Smooth muscle cell (in vitro differentiated cells): ENCODE measurements at regions not wholly inside any gene's neighbourhood (a gene's known extent, or its start where the extent isn't known, plus 50 kb on each side); places are given as distances from the start of the nearest gene placed in this dataset.

ENCODE experiments used
- DNase-seq: peaks from one replicate; lab custom pipeline; 2025; ENCODE audit not compliant: unreplicated experiment; lab: John Stamatoyannopoulos, UW
- H2AFZ ChIP-seq: fragments of 200-600 bp; sonication (generic); 2 replicates; pipeline ENCODE4 v1.6.0; 2016; ENCODE audit warnings: antibody characterized with exemption, low read depth, mild to moderate bottlenecking
- H3F3A ChIP-seq: fragments of 200-600 bp; sonication (generic); 2 replicates; pipeline ENCODE4 v1.6.0; 2017; ENCODE audit warnings: antibody characterized with exemption, low read depth
- H3K27ac ChIP-seq: fragments of 200-600 bp; sonication (generic); 2 replicates; pipeline ENCODE4 v1.5.1; 2016; ENCODE audit warnings: low read depth, mild to moderate bottlenecking
- H3K27me3 ChIP-seq: fragments of 200-600 bp; sonication (generic); 2 replicates; pipeline ENCODE4 v1.6.1; 2016; ENCODE audit warnings: low read depth, mild to moderate bottlenecking
- H3K36me3 ChIP-seq: fragments of 200-600 bp; sonication (generic); 2 replicates; pipeline ENCODE4 v1.5.1; 2016; ENCODE audit warnings: low read depth
- H3K4me1 ChIP-seq: fragments of 200-600 bp; sonication (generic); 2 replicates; pipeline ENCODE4 v1.5.1; 2016; ENCODE audit warnings: low read depth
- H3K4me2 ChIP-seq: fragments of 200-600 bp; sonication (generic); 2 replicates; pipeline ENCODE4 v1.6.0; 2016; ENCODE audit warnings: mild to moderate bottlenecking
- H3K4me3 ChIP-seq: fragments of 200-600 bp; sonication (generic); 2 replicates; pipeline ENCODE4 v1.5.1; 2016; ENCODE audit warnings: mild to moderate bottlenecking
- H3K79me2 ChIP-seq: fragments of 200-600 bp; sonication (generic); 2 replicates; pipeline ENCODE4 v1.6.0; 2016; ENCODE audit warnings: low read depth, mild to moderate bottlenecking
- H3K9ac ChIP-seq: fragments of 200-600 bp; sonication (generic); 2 replicates; pipeline ENCODE4 v1.6.0; 2016; ENCODE audit warnings: low read depth
- H3K9me3 ChIP-seq: fragments of 200-600 bp; sonication (generic); replicated peaks from 2 replicates; pipeline ENCODE4 v1.5.1; 2016; ENCODE audit warnings: low read depth
- H4K20me1 ChIP-seq: fragments of 200-600 bp; sonication (generic); 2 replicates; pipeline ENCODE4 v1.6.0; 2016; ENCODE audit warnings: low read depth
- WGBS: methylation state at CpG from one replicate; pipeline ENCODE4 v1.1.7; 2016; ENCODE audit warnings: low lambda C conversion rate; 5-methylcytosine and 5-hydroxymethylcytosine counted together
- TF ChIP-seq, protein P1 (sequence below): fragments of 200-600 bp; sonication (generic); IDR thresholded peaks from 2 replicates; pipeline ENCODE4 v1.5.1; 2017; ENCODE audit warnings: borderline replicate concordance, mild to moderate bottlenecking, antibody characterized with exemption; ENCODE audit not compliant: insufficient read depth, poor library complexity, severe bottlenecking

DNA sequence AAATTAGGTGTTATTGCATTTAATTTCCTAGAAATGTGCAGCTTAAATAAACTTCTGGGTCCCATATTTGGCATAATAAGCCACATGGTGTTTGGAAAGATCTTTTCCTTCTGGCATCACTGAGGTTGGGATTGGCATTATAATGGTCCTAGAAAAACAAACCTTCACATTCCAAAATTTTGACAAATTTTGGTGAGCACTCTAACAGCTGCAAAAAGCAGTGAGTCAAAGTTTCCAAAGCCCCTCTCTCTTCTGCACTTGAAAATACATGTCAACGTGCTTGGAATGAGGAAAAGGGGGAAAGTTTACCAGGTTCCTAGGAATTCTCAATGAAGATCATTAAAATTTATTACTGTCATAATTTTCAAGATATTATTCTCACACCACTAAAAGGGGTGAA, 77.8 kb upstream of the STK17B start:
- peaks cover 18% of the 10 kb centered on the region for H3K4me1 ChIP-seq
- peak overlapping the region; percentile 31 for H3K9ac ChIP-seq
- peak overlapping the region; percentile 81 for H3K27ac ChIP-seq
- no peak for DNase-seq
- H3K4me3 ChIP-seq, result no peak overlapping the region
- no peak overlapping the region for H2AFZ ChIP-seq
- peak overlapping the region; percentile 18 for H3K4me2 ChIP-seq
- no peaks in the 10 kb centered on the region for H3K36me3 ChIP-seq
- no peaks in the 10 kb centered on the region for H4K20me1 ChIP-seq
- WGBS, result 0% methylated on average over 1 of the region's 1 CpG
- TF ChIP-seq, protein P1, sequence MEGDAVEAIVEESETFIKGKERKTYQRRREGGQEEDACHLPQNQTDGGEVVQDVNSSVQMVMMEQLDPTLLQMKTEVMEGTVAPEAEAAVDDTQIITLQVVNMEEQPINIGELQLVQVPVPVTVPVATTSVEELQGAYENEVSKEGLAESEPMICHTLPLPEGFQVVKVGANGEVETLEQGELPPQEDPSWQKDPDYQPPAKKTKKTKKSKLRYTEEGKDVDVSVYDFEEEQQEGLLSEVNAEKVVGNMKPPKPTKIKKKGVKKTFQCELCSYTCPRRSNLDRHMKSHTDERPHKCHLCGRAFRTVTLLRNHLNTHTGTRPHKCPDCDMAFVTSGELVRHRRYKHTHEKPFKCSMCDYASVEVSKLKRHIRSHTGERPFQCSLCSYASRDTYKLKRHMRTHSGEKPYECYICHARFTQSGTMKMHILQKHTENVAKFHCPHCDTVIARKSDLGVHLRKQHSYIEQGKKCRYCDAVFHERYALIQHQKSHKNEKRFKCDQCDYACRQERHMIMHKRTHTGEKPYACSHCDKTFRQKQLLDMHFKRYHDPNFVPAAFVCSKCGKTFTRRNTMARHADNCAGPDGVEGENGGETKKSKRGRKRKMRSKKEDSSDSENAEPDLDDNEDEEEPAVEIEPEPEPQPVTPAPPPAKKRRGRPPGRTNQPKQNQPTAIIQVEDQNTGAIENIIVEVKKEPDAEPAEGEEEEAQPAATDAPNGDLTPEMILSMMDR, result no peak
- H3K79me2 ChIP-seq, result no peaks in the 10 kb centered on the region
- H3K27me3 ChIP-seq, result no peaks in the 10 kb centered on the region
- H3F3A ChIP-seq, result peaks cover 17% of the 10 kb centered on the region
- H3K9me3 ChIP-seq, result no peaks in the 10 kb centered on the region

DNA sequence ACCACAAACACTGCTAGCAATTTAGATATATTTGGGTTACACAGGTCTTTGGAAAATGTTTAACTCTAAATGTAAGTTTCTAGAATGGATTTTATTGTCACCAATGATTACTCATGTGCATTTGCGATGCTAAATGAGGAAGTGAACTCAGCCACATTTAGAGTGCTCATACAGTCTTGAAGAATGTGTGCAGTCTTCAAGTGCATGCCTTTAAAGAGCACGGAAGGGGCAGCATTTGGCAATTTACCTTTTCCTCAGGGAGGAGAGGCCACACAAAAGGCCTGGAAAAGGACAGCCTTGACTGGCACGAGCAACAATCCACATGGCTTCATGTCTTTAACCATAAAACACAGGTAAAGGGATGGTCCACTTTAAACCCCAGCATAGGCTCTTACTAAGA, 78.5 kb upstream of the STK17B start:
- Histone ChIP-seq H3K27ac (peak overlapping the region; percentile 81), H3K9me3 (no peaks in the 10 kb centered on the region), H3K79me2 (no peaks in the 10 kb centered on the region), H3F3A (peaks cover 12% of the 10 kb centered on the region), H2AFZ (no peak overlapping the region), H3K27me3 (no peaks in the 10 kb centered on the region), H3K36me3 (no peaks in the 10 kb centered on the region), H3K4me2 (no peak overlapping the region), H4K20me1 (no peaks in the 10 kb centered on the region), H3K9ac (peak overlapping the region; percentile 31), H3K4me1 (peaks cover 14% of the 10 kb centered on the region), H3K4me3 (no peak overlapping the region)
- DNase-seq, result no peak
- WGBS, result 45% methylated on average over 3 of the region's 3 CpGs
- TF ChIP-seq, protein P1, result no peak

DNA sequence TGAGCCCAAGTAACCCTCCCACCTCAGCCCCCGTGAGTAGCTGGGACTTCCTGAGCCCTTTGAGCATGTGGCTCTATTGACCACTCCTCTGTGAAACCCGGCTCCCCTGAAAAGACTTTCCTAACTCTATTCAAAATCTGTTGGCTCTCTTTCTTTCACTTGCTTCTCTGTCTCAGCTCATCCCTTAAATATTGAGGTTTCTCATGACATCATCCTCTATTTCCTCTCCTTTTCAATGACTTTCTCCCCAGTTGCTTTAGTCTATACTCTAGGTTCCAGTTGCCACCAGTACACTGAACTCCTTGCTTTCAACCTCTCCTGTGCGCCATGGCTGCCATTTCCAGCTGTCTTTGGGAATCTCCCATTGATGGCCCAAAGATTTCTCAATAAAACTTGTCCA, 79.8 kb upstream of the STK17B start:
- H3K9ac ChIP-seq, result no peak overlapping the region
- no peaks in the 10 kb centered on the region for H3K79me2 ChIP-seq
- no peak overlapping the region for H2AFZ ChIP-seq
- H4K20me1 ChIP-seq, result no peaks in the 10 kb centered on the region
- H3K27ac ChIP-seq, result no peak overlapping the region
- DNase-seq, result no peak
- no peaks in the 10 kb centered on the region for H3K9me3 ChIP-seq
- H3K4me1 ChIP-seq, result peaks cover 1% of the 10 kb centered on the region
- 100% methylated on average over 3 of the region's 3 CpGs for WGBS
- TF ChIP-seq, protein P1, result no peak
- H3K4me3 ChIP-seq, result no peak overlapping the region
- H3K4me2 ChIP-seq, result no peak overlapping the region
- peaks cover 3% of the 10 kb centered on the region for H3F3A ChIP-seq
- no peaks in the 10 kb centered on the region for H3K27me3 ChIP-seq
- no peaks in the 10 kb centered on the region for H3K36me3 ChIP-seq

DNA sequence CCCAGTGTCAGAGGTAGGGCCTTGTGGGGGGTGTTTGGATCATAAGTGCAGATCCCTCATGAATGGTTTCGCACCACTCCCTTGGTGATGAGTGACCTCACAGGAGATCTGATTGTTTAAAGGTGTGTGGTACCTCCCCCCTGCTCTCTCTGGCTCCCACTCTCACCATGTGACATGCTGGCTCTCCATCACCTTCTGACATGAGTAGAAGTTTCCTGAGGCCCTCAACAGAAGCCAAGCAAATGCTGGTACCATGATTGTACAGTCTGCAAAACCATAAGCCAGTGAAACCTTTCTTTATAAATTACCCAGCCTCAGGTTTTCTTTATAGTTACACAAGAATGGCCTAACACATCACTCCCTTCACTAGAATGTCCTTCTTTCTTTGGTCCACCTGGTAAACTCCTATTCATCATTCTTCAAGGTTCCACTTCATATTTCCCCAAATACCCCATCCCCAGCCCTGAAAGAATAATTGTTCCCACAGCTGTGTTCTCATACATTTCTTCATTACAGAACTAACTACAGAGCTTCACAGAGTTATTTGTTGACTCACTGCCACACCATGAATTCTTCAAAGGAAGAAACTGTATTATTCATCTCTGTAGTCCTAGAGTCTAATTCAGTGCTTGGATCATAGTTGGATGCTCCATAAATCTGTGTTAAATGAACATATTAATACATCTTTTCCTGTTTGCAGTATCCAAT, 81.2 kb upstream of the STK17B start:
- H3K4me2 ChIP-seq, result peak overlapping the region; percentile 34
- no peak overlapping the region for H3K4me3 ChIP-seq
- no peaks in the 10 kb centered on the region for H4K20me1 ChIP-seq
- peak overlapping the region; percentile 75 for H3K27ac ChIP-seq
- no peaks in the 10 kb centered on the region for H3K79me2 ChIP-seq
- WGBS, result 100% methylated on average over 1 of the region's 1 CpG
- peaks cover 3% of the 10 kb centered on the region for H3F3A ChIP-seq
- TF ChIP-seq, protein P1, result no peak
- H3K9me3 ChIP-seq, result no peaks in the 10 kb centered on the region
- H3K36me3 ChIP-seq, result no peaks in the 10 kb centered on the region
- no peaks in the 10 kb centered on the region for H3K27me3 ChIP-seq
- H3K4me1 ChIP-seq, result no peaks in the 10 kb centered on the region
- no peak overlapping the region for H2AFZ ChIP-seq
- no peak overlapping the region for H3K9ac ChIP-seq
- DNase-seq, result no peak
